A172 (cell line): ENCODE measurements at regions not wholly inside any gene's neighbourhood (a gene's known extent, or its start where the extent isn't known, plus 50 kb on each side); places are given as distances from the start of the nearest gene placed in this dataset.
"Not testable (repeated sequence)": the region's sequence is repeated elsewhere in the genome, so short reads cannot be mapped to it uniquely, and the experiment has no call there.

Experiments
- DNase-seq: peaks from one replicate; pipeline ENCODE4 v3.0.0-alpha.2; 2015; ENCODE audit warnings: low spot score

DNA sequence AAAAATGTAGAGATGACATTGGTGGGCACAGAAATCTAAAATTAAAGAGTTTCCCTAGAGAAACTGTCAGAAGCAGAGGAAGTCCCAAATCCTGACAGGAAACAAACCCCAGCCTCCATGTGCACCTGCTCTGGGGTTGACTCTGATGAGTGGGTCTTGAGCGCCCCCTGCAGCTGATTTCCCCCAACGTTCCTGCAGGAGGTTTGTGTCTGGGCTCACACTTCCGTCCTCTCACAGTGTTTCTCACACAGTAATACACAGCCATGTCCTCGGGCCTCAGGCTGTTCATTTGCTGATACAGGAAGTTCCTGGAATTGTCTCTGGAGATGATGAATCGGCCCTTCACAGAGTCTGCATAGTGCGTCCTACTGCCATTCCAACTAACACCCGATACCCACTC, 670.1 kb downstream of the TMEM121 start:
- DNase-seq = not testable (repeated sequence)

DNA sequence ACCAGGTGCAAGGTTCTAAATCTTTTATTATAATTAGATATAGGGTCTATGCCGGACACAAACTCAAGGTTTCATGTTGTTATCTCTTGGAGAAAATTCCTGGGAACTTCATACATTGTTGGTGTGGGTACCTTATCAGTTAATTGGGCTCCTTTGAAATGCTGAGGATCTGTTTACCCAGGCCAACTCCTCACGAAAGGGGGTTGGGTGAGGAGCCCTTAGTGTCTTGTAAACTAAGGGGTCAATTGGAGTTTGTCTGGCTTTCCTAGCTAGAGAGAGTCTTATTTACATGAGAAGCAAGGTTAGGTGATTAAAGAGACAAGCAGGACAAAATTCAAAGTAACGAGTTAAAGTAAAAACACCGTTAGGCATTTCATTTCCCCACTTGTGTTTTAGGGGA, 670.9 kb downstream of the TMEM121 start:
- not testable (repeated sequence) for DNase-seq

DNA sequence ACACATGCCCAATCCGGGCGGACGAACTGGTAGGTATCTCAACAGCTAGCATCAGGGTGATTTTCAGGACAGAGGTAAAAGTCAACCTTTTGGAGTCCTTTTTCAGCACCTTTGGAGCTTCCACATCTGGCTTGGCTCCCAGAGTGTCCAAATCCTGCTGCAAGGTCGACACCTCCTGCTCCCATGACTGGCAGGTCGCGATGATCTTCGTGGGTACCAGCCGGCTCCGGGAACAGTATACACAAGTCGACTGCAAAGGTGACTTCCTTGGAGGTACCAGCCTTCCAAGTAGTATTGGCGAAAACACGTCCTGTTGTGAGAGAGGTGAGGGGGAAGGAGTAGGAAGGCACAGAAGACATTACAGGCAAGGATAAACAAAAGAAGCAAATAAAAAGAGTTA, 672.7 kb downstream of the TMEM121 start:
- no peak for DNase-seq

DNA sequence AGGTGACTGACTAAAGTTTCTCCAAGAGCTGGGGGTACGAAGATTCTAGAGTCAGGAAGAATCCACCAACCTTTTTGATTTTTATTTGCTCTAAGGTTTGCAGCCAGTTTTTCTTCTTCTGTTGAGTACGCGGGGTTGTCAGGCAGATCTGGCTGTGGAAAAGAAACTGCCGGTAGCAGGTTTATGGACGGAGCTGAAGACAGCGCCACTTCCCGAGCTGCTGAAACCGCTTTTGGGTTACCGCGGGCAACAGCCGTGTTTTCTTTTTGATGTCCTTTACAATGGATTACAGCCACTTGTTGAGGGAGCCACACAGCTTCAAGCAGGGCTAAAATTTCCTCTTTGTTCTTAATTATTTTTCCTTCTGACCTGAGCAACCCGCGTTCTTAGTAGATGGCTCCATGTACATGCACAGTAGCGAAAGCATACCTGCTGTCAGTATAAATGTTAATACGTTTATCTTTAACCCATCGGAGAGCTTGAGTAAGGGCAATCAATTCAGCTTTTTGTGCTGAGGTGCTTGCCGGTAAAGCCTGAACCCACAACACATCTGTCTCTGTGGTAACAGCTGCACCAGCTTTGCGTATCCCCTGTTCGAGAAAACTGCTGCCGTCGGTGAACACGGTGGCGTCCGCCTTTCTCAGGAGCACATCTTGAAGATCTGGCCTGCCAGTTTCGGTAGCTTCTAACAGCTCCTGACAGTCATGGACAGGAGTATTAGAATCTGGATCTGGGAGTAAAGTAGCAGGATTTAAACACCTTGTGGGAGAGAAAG, 674.3 kb downstream of the TMEM121 start:
- no peak for DNase-seq

GRCh38 chr14:106201376-106201775, 675.0 kb downstream of the TMEM121 start:
- no peak for DNase-seq

- DNase-seq = no peak
Measured at GRCh38 chr14:106203438-106203837, 677.1 kb downstream of the TMEM121 start.

DNA sequence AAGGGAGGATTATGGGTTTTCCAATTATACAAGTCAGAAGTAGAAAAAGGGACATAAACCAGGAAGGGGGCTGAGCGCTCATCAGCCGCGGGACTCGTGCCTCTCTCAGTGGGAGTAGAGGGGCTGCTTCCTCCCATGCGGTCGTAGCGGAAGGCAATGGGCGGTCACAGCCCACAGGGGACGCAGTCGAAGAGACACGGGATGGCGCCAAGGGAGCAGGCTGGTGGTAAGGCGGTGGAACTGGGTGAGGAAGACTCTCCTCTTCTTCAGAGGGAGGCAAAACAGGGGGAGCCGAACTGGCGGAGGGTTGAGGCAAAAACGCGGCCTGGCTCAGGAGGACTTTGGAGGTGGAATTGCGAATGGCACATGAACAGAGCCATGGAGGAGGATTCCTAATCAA, 677.7 kb downstream of the TMEM121 start:
- DNase-seq = no peak

GRCh38 chr14:106207316-106207715, 680.9 kb downstream of the TMEM121 start:
- DNase-seq = no peak

DNA sequence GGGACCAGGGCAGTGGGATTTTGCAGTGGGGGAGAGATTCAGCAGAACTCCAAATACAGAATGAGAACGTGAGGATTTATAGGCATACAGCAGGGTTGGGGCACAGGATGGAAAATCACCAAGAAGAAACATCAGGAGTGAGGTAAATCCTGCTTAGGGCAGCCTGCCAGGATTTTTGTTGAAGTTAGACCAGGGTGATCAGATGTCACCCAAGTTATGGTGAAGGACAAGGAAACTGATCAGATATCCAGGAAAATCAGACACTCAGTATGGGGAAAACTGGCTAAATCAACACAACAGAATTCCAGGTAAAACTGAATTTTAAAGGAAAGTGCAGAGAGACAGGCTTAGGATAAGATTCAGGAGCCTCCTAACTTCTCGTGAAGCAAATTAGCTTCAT, 682.4 kb downstream of the TMEM121 start:
- no peak for DNase-seq

- DNase-seq = no peak
Measured at GRCh38 chr14:106209755-106210154, 683.4 kb downstream of the TMEM121 start.

- no peak for DNase-seq
Measured at GRCh38 chr14:106210650-106211049, 684.3 kb downstream of the TMEM121 start.

DNA sequence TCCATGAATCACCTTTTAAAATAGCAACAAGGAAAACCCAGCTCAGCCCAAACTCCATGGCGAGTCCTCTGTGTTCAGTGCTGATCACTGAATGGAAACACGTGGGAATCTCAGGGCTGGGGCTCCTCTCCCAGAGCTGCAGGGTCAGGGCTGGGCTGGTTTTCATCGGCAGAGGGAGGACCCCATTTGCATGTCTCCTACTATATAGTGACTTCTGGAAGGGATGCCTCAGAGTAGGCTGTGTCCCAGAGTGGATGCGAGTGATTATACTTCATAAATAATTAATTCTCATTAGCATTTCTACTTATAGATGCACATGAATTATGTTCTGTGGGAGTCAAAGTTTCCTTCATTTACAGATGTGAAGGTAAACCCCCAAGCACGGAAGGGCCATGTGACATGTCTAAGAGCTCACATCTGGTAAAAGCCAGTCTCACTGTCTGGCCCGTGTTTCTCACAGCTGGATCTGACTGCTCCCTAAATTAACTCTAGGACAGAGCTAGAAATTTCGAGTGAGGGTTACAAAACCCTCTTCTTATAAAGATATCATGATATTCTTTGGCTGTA, 685.0 kb downstream of the TMEM121 start:
- DNase-seq = no peak

DNA sequence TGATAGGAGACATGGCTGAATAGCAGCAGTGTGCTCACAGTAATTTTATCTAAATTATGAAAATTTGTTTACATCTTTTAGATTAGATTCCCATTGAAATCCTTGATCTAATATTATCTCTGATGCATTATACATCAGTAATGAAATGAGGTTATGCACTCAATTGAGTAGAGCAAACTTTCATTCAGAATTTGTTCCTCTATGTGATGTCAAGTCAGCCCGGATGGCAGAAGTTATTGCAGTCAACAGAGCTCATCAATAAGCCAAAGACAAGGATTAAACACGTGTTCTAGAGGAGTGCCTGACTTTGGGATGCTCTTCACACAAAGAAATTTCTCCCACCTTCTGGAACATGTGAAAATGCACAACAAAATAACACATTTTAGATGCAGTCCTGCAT, 688.8 kb downstream of the TMEM121 start:
- DNase-seq = no peak

DNA sequence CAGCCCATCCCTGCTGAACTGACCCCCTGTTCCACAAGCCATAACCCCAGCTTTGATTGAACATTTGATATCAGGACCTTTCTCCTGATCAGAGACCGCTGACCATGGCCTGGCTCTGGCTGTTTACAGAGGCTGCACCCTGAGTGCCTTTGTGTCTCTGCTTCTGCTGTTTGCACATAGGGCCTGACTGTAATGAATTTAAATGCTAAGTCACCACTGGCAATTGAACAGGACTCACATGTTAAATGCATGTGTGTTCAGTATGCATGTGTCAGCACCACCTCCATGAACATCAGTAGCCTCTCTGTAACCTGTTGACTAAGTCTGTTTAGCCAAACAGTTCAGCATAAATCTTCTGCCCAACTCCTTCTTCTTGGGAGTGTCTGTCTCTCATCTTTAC, 690.3 kb downstream of the TMEM121 start:
- no peak for DNase-seq

DNA sequence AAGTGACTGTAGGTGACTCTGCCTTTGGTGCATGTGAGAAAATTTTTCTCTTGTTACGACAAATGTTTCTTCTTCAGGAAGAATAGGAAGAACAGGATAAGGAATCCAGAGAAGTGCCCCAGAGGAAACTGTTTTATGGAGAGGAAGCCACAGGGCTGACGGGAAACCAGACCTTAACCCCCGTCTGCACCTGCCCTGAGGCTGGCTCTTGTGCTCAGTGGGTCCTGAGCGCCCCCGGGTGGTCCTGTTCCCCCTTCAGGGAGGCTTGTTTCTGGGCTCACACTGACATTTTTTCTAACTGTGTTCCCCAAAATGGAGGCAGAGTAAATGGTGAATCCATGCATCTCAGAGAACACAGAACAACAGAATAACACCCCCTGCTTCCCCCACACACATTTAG, 691.8 kb downstream of the TMEM121 start:
- DNase-seq = no peak

DNA sequence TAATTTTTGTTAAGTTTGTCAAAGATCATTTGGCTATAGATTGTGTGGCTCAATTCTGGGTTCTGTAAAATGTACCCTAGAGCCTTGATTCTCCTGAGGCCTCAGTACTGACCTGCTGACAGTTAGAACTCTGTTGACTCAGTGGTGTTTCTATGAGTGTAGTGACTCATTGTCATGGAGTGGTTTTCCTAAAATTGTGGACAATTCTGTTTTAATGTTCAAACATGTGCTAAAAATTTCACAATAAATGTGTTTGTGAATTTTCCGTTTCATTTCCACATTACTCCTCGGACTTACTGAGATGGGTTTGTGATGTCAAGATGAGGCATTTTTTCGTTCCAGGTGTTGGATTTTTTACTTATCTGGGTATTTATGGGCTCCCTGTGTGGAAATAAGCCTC, 695.9 kb downstream of the TMEM121 start:
- DNase-seq = no peak

- no peak for DNase-seq
Measured at GRCh38 chr14:106222731-106223130, 696.3 kb downstream of the TMEM121 start.

- no peak for DNase-seq
Measured at GRCh38 chr14:106227793-106228192, 701.4 kb downstream of the TMEM121 start.

GRCh38 chr14:106228541-106229158, 702.3 kb downstream of the TMEM121 start:
- no peak for DNase-seq

DNA sequence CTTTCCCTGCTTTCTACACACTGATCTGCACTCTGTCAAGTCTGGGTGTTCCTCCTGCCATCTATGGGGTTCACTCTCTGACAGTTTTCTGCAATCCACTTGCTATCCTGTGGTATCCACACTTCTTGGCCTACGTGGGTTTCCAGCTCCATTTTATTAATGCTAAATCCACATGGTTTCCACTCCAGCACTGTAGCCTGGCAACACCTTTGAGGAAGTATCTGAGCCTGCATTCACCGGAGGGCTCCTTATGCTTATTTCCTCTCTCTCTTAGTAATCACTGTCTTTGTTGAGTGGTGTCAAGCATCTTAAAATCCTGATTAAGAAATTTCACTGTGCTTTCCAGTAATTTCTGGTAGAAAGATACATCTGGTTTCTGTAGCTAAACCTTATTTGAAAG, 703.7 kb downstream of the TMEM121 start:
- DNase-seq = no peak

- not testable (repeated sequence) for DNase-seq
Measured at GRCh38 chr14:106233191-106233590, 706.8 kb downstream of the TMEM121 start.

- DNase-seq = not testable (repeated sequence)
Measured at GRCh38 chr14:106234525-106235254, 708.3 kb downstream of the TMEM121 start.
